Retinal pigment epithelial cell (primary cell): ENCODE measurements at regions not wholly inside any gene's neighbourhood (a gene's known extent, or its start where the extent isn't known, plus 50 kb on each side); places are given as distances from the start of the nearest gene placed in this dataset.
"Not testable (repeated sequence)": the region's sequence is repeated elsewhere in the genome, so short reads cannot be mapped to it uniquely, and the experiment has no call there.

ENCODE experiments used
- DNase-seq: peaks from one replicate; pipeline ENCODE4 v3.0.0-alpha.2; 2010; ENCODE audit warnings: low read depth
- H3K4me3 ChIP-seq: 2 replicates; pipeline ENCODE4 v1.5.1; 2011; ENCODE audit warnings: mild to moderate bottlenecking, low read length, control low read depth, moderate library complexity
- TF ChIP-seq, protein P1 (sequence below): conservative IDR thresholded peaks from 2 replicates; pipeline ENCODE4 v1.5.1; 2011; ENCODE audit warnings: low read depth, low read length, control low read depth, inconsistent platforms

DNA sequence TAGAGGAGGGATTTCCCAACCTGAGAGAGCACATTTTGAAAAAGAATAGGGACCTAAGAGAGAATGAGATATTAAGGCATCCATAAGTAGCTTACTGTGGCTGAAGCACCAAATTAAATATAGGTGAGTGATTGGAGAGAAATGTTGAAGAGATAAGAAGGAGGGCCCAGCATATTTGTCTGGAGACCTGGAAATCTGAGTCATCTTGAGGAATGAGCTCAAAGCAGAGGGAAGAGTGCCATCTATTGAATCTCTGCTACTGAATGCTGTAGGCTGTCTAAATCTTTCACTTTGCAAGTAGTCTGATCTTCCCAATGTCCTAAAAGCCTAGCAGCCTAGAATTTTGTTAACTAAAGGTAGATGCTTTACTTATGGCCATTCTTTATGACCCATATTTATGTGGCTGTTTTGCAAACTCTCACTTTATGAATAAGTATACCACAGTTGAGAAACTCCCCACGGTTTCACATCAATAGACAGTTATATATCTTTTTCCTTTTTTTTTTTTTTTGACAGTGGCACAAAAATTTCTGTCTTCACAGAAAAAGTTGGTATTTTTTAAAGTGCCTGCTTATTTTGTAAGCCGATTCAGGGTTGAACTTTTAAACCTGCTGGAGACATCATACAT, 2093.5 kb downstream of the LRRC4C start:
- no peak for DNase-seq
- no peak overlapping the region for H3K4me3 ChIP-seq
- TF ChIP-seq, protein P1, sequence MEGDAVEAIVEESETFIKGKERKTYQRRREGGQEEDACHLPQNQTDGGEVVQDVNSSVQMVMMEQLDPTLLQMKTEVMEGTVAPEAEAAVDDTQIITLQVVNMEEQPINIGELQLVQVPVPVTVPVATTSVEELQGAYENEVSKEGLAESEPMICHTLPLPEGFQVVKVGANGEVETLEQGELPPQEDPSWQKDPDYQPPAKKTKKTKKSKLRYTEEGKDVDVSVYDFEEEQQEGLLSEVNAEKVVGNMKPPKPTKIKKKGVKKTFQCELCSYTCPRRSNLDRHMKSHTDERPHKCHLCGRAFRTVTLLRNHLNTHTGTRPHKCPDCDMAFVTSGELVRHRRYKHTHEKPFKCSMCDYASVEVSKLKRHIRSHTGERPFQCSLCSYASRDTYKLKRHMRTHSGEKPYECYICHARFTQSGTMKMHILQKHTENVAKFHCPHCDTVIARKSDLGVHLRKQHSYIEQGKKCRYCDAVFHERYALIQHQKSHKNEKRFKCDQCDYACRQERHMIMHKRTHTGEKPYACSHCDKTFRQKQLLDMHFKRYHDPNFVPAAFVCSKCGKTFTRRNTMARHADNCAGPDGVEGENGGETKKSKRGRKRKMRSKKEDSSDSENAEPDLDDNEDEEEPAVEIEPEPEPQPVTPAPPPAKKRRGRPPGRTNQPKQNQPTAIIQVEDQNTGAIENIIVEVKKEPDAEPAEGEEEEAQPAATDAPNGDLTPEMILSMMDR, result peak; percentile 15

DNA sequence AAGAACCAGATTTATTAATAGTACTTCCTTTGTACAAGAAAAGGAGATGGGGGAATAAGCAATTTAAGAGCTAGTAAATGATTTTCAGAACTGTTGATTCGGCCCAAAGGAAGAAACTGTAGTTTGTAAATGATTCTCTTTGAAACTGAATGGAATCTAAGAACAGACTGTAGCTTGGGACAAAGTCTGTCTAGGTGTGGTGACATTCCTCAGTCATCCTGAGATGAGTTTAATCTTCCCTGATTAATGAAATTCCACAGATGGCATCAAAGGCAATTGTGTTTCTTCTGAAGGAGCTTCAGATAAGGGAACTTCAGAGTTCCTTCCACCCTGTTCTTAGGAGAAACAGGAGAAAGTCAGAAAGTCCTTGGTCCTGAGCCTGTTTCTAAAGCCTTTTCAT, 2095.9 kb downstream of the LRRC4C start:
- no peak overlapping the region for H3K4me3 ChIP-seq
- DNase-seq, result no peak
- TF ChIP-seq, protein P1, result no peak

DNA sequence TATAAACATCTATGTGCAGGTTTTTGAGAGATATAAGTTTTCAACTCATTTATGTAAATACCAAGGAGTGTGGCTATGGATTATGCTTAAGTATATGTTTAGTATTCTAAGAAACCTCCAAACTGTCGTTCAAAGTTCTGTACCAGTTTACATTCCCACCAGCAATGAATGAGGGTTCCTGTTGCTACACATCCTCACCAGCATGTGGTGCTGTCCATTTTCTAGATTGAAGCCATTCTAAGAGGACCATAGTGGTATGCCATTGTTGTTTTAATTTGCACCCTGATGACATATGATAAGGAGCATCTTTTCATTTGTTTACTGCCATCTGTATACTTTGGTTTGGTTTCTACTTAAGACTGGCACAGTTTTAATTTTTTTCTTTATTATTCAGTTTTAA, 2097.9 kb downstream of the LRRC4C start:
- TF ChIP-seq, protein P1, result no peak
- H3K4me3 ChIP-seq, result no peak overlapping the region
- DNase-seq, result no peak

DNA sequence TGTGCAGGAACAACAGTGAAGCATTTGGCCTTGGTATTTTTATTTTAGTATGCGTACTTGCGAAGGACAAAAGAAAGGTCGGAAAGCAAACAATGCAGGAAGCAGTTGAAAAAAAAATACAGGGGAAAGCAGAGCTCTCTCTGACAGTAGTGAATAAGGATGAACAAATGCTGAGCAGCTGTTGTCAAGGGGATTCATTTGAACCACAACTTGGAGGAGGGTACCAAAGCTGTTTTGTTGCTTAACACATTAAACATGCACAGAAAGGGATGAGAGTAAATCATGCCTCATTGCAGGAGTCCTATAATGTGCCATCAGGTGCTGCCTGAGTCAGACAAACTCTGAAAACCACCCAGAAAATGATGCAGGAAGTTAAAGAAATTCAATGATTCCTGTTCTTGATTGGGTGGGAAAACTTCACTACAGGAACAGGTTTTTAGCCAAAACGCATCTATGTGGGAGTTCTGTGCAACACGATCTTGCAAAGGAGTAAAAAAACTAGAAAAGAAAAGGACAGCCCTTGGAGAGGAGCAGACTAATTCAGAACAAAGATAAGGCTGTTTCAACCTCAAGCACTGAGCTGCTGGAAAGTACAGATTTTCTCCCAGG, 2113.5 kb downstream of the LRRC4C start:
- no peak overlapping the region for H3K4me3 ChIP-seq
- TF ChIP-seq, protein P1, result no peak
- DNase-seq, result no peak

DNA sequence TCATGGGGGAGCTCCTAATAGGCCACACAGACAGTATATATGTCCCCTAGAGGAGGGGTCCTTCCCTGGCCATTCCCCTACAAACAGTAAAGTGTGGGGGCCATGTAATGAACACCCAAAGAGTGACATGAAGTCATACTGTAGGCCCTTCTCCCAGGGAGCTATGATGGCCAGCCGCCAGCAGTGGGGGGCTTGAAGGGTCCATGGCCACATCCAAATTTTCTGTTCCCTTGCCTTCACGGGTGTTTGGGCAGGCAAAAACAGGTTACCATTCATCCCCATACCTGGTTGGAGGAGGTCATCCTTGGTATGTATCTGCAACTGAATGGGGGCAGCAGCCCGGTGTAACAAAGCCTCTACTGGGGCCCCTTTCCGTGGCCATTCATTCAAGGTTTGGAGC, 2118.0 kb downstream of the LRRC4C start:
- TF ChIP-seq, protein P1, result no peak
- no peak for DNase-seq

DNA sequence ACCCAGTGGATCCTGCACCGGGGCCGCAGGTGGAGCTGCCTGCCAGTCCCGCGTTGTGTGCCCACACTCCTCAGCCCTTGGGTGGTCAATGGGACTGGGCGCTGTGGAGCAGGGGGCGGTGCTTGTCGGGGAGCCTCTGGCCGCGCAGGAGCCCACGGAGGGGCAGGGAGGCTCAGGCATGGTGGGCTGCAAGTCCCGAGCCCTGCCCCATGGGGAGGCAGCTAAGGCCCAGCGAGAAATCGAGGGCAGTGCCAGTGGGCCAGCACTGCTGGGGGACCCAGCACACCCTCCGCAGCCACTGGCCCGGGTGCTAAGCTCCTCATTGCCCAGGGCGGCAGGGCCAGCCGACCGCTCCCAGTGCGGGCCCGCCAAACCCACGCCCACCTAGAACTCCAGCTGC, 2126.4 kb downstream of the LRRC4C start:
- not testable (repeated sequence) for DNase-seq, H3K4me3 ChIP-seq

More for the DNA sequence above, 2118.0 kb downstream of the LRRC4C start:
- H3K4me3 ChIP-seq, result no peak overlapping the region

DNA sequence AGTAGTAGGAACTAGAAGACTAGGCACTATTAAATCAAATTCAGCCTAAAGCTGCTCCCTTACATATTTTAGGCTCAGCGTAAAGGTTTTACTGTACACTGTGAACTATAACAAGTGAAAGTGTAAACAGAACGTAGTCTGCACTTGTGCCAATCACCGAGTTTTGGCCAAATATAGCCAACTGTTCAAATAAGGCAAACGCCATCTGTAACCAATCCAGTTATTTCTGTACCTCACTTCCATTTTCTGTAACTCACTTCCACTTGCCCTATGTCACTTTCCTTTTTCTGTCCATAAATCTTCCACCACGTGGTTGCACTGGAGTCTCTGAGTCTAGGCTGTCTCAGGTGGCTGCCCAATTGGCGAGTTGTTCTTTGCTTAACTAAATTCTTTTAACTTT, 2132.2 kb downstream of the LRRC4C start:
- DNase-seq, result no peak
- no peak overlapping the region for H3K4me3 ChIP-seq
- TF ChIP-seq, protein P1, result no peak

DNA sequence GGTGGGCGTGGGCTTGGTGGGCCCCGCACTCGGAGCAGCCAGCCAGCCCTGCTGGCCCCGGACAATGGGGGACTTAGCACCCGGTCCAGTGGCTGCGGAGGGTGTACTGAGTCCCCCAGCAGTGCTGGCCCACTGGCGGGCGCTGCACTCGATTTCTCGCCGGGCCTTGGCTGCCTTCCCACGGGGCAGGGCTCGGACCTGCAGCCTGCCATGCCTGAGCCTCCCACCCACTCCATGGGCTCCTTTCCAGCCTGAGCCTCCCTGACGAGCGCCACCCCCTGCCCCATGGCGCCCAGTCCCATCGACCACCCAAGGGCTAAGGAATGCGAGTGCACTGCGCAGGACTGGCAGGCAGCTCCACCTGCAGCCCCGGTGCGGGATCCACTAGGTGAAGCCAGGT, 2147.6 kb downstream of the LRRC4C start:
- DNase-seq, result not testable (repeated sequence)

More for the DNA sequence above, 2147.6 kb downstream of the LRRC4C start:
- H3K4me3 ChIP-seq, result not testable (repeated sequence)
